ENCODE measurements at regions not wholly inside any gene's neighbourhood (a gene's known extent, or its start where the extent isn't known, plus 50 kb on each side); places are given as distances from the start of the nearest gene placed in this dataset.
"Not testable (repeated sequence)": the region's sequence is repeated elsewhere in the genome, so short reads cannot be mapped to it uniquely, and the experiment has no call there.

DNA sequence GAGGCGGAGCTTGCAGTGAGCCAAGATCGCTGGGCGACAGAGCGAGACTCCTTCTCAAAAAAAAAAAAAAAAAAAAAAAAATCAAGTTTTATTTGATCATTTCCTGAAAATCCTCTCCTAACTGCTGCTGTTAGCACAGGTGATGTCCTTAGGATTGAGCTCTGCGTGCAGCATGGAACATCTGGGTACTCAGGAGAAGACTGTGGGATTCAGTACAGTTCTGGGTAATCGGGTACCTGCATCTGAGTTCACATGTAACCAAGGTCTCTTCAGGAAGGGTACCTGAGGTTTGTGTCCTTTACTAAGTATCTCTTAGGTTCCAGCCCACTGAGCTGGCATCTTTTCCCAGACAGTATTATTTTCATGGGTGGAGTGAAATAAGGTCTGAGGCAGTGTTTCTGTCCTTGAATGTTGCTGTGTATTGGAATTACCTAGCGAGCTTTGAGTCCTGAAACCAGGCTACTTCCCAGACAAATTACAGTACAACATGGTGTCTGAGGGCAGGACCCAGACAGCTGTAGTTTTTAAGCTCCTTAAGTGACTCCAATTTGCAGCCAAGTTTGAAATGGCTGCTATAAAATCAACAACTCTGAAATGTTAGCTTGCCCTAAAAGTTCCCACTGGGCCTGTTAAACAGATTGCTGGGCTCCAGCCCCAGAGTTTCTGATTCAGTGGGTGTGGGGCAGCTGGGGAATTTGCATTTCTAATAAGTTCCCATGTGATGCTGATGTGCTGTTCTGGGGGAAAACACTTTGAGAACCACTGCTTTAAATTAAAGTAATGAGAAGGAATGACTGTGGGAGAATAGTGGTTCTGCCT, 120.5 kb downstream of the PMAIP1 start:
- H3K27ac ChIP-seq, result no peak overlapping the region
- H3K4me2 ChIP-seq, result no peak overlapping the region
- H2AFZ ChIP-seq, result no peak overlapping the region
- DNase-seq (ENCODE audit: low spot score), result no peak
- H3K27me3 ChIP-seq, result no peaks in the 10 kb centered on the region
- TF ChIP-seq, protein P1, sequence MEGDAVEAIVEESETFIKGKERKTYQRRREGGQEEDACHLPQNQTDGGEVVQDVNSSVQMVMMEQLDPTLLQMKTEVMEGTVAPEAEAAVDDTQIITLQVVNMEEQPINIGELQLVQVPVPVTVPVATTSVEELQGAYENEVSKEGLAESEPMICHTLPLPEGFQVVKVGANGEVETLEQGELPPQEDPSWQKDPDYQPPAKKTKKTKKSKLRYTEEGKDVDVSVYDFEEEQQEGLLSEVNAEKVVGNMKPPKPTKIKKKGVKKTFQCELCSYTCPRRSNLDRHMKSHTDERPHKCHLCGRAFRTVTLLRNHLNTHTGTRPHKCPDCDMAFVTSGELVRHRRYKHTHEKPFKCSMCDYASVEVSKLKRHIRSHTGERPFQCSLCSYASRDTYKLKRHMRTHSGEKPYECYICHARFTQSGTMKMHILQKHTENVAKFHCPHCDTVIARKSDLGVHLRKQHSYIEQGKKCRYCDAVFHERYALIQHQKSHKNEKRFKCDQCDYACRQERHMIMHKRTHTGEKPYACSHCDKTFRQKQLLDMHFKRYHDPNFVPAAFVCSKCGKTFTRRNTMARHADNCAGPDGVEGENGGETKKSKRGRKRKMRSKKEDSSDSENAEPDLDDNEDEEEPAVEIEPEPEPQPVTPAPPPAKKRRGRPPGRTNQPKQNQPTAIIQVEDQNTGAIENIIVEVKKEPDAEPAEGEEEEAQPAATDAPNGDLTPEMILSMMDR (IDR thresholded peaks at IDR 0.05; ENCODE audit: poor library complexity), result no peak
- TF ChIP-seq EZH2phosphoT487 (IDR thresholded peaks at IDR 0.05; ENCODE audit: low read depth, severe bottlenecking, unreplicated experiment), result no peak
- H3K79me2 ChIP-seq, result no peaks in the 10 kb centered on the region
- no peaks in the 10 kb centered on the region for H3K36me3 ChIP-seq (replicated peaks; ENCODE audit: insufficient read depth, low read depth)
- no peaks in the 10 kb centered on the region for H3K4me1 ChIP-seq (ENCODE audit: insufficient read depth)
- no peaks in the 10 kb centered on the region for H3K9me2 ChIP-seq (replicated peaks; ENCODE audit: insufficient read depth)
- 89% methylated on average over 7 of the region's 7 CpGs for WGBS (ENCODE audit: low lambda C conversion rate, missing lambda C conversion rate)
- no peaks in the 10 kb centered on the region for H4K20me1 ChIP-seq (ENCODE audit: insufficient read depth, poor library complexity, severe bottlenecking)
- H3K9me3 ChIP-seq (ENCODE audit: low read depth), result no peaks in the 10 kb centered on the region
- no peak overlapping the region for H3K4me3 ChIP-seq

DNA sequence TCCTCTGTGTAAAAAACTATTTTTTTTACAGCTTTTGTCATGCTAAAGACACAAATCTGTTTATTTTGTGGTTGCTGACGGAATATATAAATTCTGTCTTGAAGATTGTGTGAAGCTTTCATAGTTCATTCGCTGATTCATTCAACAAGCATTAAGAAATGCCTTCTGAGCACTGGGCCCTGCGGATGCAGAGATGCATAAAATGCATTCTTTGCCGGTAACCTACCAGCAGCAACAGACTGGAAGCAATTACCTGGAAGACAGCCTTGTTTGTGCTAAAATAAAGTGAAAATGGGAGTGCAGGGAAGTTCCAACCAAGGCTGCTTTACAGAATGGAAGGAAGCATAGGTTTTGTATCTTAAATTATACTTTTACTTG, 119.7 kb downstream of the PMAIP1 start:
- Histone ChIP-seq H3K36me3 (replicated peaks; ENCODE audit: insufficient read depth, low read depth) (no peaks in the 10 kb centered on the region), H2AFZ (no peak overlapping the region), H3K79me2 (no peaks in the 10 kb centered on the region), H4K20me1 (ENCODE audit: insufficient read depth, poor library complexity, severe bottlenecking) (no peaks in the 10 kb centered on the region), H3K27me3 (no peaks in the 10 kb centered on the region), H3K4me2 (no peak overlapping the region), H3K4me1 (ENCODE audit: insufficient read depth) (no peaks in the 10 kb centered on the region), H3K9me2 (replicated peaks; ENCODE audit: insufficient read depth) (no peaks in the 10 kb centered on the region), H3K4me3 (no peak overlapping the region), H3K9me3 (ENCODE audit: low read depth) (no peaks in the 10 kb centered on the region), H3K27ac (no peak overlapping the region)
- no peak for DNase-seq (ENCODE audit: low spot score)
- WGBS (ENCODE audit: low lambda C conversion rate, missing lambda C conversion rate), result 57% methylated on average over 4 of the region's 4 CpGs
- TF ChIP-seq EZH2phosphoT487 (IDR thresholded peaks at IDR 0.05; ENCODE audit: low read depth, severe bottlenecking, unreplicated experiment) (no peak), EZH2 (IDR thresholded peaks at IDR 0.05; ENCODE audit: borderline replicate concordance) (no peak)
- TF ChIP-seq, protein P1 (IDR thresholded peaks at IDR 0.05; ENCODE audit: poor library complexity), result no peak

DNA sequence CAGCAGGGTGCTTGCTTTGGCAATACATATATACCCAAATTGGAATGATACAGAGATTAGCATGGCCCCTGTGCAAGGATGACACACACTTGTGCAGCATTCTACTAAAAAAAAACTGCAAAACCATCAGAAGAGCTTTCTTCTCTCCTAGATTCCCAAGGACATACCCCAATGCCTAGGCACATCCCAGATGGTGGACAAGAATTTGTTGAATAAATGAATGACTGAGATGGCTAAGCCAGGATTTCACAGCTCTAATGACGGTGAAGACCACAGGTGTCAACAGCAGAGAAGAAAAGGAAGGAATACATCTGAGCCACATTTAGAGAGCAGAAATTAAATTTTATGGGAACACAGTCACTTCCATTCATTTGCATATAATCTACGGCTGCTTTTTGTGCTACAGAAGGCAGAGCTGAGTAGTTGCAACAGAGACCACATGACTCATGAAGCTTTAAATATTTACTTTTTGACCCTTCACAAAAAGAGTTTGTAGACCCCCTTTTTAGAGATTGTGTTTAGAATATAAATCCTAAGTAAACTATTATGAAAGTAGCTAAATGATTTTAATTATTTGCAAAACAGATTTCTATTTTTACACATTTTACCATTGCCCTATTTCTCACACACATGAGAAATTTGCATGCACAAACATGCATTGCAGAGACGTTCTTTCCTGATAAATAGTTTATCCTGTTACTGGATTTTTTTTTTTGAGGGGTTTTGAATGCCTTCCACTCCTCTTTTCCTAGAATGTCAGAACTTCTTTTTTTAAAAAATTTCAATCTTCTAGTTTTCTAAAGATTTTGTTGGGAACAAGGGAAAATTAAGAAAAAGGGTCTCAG, 119.0 kb downstream of the PMAIP1 start:
- DNase-seq (ENCODE audit: low spot score), result no peak
- TF ChIP-seq, protein P1 (IDR thresholded peaks at IDR 0.05; ENCODE audit: poor library complexity), result no peak
- TF ChIP-seq EZH2 (IDR thresholded peaks at IDR 0.05; ENCODE audit: borderline replicate concordance) (no peak), EZH2phosphoT487 (IDR thresholded peaks at IDR 0.05; ENCODE audit: low read depth, severe bottlenecking, unreplicated experiment) (no peak)
- no peak overlapping the region for H3K27ac ChIP-seq
- H3K4me3 ChIP-seq, result no peak overlapping the region
- H3K4me1 ChIP-seq (ENCODE audit: insufficient read depth), result no peaks in the 10 kb centered on the region
- no peak overlapping the region for H2AFZ ChIP-seq
- no peaks in the 10 kb centered on the region for H4K20me1 ChIP-seq (ENCODE audit: insufficient read depth, poor library complexity, severe bottlenecking)
- H3K36me3 ChIP-seq (replicated peaks; ENCODE audit: insufficient read depth, low read depth), result no peaks in the 10 kb centered on the region
- H3K4me2 ChIP-seq, result no peak overlapping the region
- H3K27me3 ChIP-seq, result no peaks in the 10 kb centered on the region
- H3K9me2 ChIP-seq (replicated peaks; ENCODE audit: insufficient read depth), result no peaks in the 10 kb centered on the region
- H3K9me3 ChIP-seq (ENCODE audit: low read depth), result no peaks in the 10 kb centered on the region
- 29% methylated on average over 3 of the region's 3 CpGs for WGBS (ENCODE audit: low lambda C conversion rate, missing lambda C conversion rate)
- H3K79me2 ChIP-seq, result no peaks in the 10 kb centered on the region

DNA sequence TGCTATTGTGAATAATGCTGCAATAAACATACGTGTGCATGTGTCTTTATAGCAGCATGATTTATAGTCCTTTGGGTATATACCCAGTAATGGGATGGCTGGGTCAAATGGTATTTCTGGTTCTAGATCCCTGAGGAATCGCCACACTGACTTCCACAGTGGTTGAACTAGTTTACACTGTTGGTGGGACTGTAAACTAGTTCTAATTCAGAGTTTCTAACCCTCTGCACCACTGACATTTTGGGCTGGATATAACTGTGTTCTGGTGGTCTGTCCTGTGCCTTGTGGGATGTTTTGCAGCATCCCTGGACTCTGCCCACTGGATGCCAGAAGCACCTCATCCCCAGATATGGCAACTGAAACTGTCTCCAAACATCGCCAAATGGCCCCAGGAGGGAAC, 118.3 kb downstream of the PMAIP1 start:
- not testable (repeated sequence) for H3K79me2 ChIP-seq; H3K9me3 ChIP-seq (ENCODE audit: low read depth); H3K4me2 ChIP-seq; H3K27me3 ChIP-seq; H3K4me1 ChIP-seq (ENCODE audit: insufficient read depth); H3K9me2 ChIP-seq (replicated peaks; ENCODE audit: insufficient read depth); DNase-seq (ENCODE audit: low spot score); H3K36me3 ChIP-seq (replicated peaks; ENCODE audit: insufficient read depth, low read depth); H3K4me3 ChIP-seq; H4K20me1 ChIP-seq (ENCODE audit: insufficient read depth, poor library complexity, severe bottlenecking); H2AFZ ChIP-seq; H3K27ac ChIP-seq
- WGBS (ENCODE audit: low lambda C conversion rate, missing lambda C conversion rate), result 94% methylated on average over 2 of the region's 3 CpGs
